IMR-90 (cell line): ENCODE measurements at regions not wholly inside any gene's neighbourhood (a gene's known extent, or its start where the extent isn't known, plus 50 kb on each side); places are given as distances from the start of the nearest gene placed in this dataset.

Experiments used
- ATAC-seq: fragments of 200-7000 bp; cut with Tn5 transposase; 2 replicates; pipeline ENCODE4 v1.9.1; 2020; ENCODE audit warnings: low read depth, mild to moderate bottlenecking, moderate library complexity
- BruUV-seq: library from RNA; stranded (reverse); fragments of 400-500 nt; replicated peaks from 2 replicates; lab custom pipeline; 2021; lab: Mats Ljungman, UMichigan
- CTCF ChIA-PET: fragments of 300-600 bp; formaldehyde crosslinking; extraction: SDS; loops from one replicate; lab custom pipeline; 2021; ENCODE audit warnings: antibody characterized with exemption; lab: Yijun Ruan, JAX
- POLR2A ChIA-PET: fragments of 300-600 bp; sonication (Branson Sonifier 250); formaldehyde crosslinking; loops from one replicate; lab custom pipeline; 2022; ENCODE audit warnings: antibody characterized with exemption; ENCODE audit not compliant: unreplicated experiment; lab: Charles Lee
- DNase-seq: peaks from one replicate; pipeline ENCODE4 v3.0.0; 2013
- H2AFZ ChIP-seq: replicated peaks from 2 replicates; pipeline ENCODE3; 2013; ENCODE audit warnings: low read length, mild to moderate bottlenecking; ENCODE audit not compliant: poor library complexity
- H2AK5ac ChIP-seq: 2 replicates; pipeline ENCODE4 v1.6.1; 2013; ENCODE audit warnings: low read depth, low read length, inconsistent platforms
- H2AK9ac ChIP-seq: replicated peaks from 2 replicates; pipeline ENCODE3; 2013; ENCODE audit warnings: mild to moderate bottlenecking, low read depth, low read length, moderate library complexity; ENCODE audit not compliant: poor library complexity
- H2BK120ac ChIP-seq: 2 replicates; pipeline ENCODE4 v1.6.1; 2013; ENCODE audit warnings: low read depth, low read length, inconsistent platforms
- H2BK15ac ChIP-seq: 3 replicates; pipeline ENCODE4 v1.6.1; 2013; ENCODE audit warnings: low read depth, low read length, inconsistent platforms
- H2BK20ac ChIP-seq: 2 replicates; pipeline ENCODE4 v1.6.1; 2013; ENCODE audit warnings: low read depth, mild to moderate bottlenecking, inconsistent platforms, low read length, moderate library complexity
- H2BK5ac ChIP-seq: 2 replicates; pipeline ENCODE4 v1.6.1; 2013; ENCODE audit warnings: mild to moderate bottlenecking, low read depth, low read length, inconsistent platforms; ENCODE audit not compliant: poor library complexity, severe bottlenecking
- H3K14ac ChIP-seq: replicated peaks from 2 replicates; pipeline ENCODE4 v1.6.1; 2013; ENCODE audit warnings: low read depth, low read length, inconsistent platforms
- H3K18ac ChIP-seq: 2 replicates; pipeline ENCODE4 v1.6.1; 2013; ENCODE audit warnings: low read depth, low read length, control low read depth
- H3K23ac ChIP-seq: 2 replicates; pipeline ENCODE4 v1.6.1; 2013; ENCODE audit warnings: low read depth, low read length, inconsistent platforms
- H3K27ac ChIP-seq: 2 replicates; pipeline ENCODE4 v1.5.1; 2013; ENCODE audit warnings: mild to moderate bottlenecking, control low read depth, low read length; ENCODE audit not compliant: insufficient read depth
- H3K27me3 ChIP-seq: 2 replicates; pipeline ENCODE4 v1.6.1; 2013; ENCODE audit warnings: low read length; ENCODE audit not compliant: control insufficient read depth, insufficient read depth
- H3K36me3 ChIP-seq: 2 replicates; pipeline ENCODE4 v1.6.1; 2013; ENCODE audit warnings: low read length, mixed read lengths; ENCODE audit not compliant: control insufficient read depth, insufficient read depth
- H3K4ac ChIP-seq: 2 replicates; pipeline ENCODE4 v1.6.1; 2013; ENCODE audit warnings: low read depth, low read length, inconsistent platforms
- H3K4me1 ChIP-seq: 2 replicates; pipeline ENCODE4 v1.6.1; 2013; ENCODE audit warnings: low read length, mixed read lengths; ENCODE audit not compliant: control insufficient read depth, insufficient read depth
- H3K4me2 ChIP-seq: 2 replicates; pipeline ENCODE4 v1.6.1; 2013; ENCODE audit warnings: low read depth, mild to moderate bottlenecking, control low read depth, low read length, moderate library complexity
- H3K4me3 ChIP-seq: 2 replicates; pipeline ENCODE4 v1.5.1; 2013; ENCODE audit warnings: low read depth, mild to moderate bottlenecking, control low read depth, low read length, moderate library complexity; ENCODE audit not compliant: insufficient read depth
- H3K56ac ChIP-seq: 2 replicates; pipeline ENCODE4 v1.6.1; 2013; ENCODE audit warnings: low read length, inconsistent platforms; ENCODE audit not compliant: insufficient read depth; ENCODE audit errors: extremely low read depth
- H3K79me1 ChIP-seq, 2 experiments: 2 replicates each; pipeline ENCODE4 v1.6.1; 2013; ENCODE audit warnings: low read length in 2 of 2, inconsistent platforms in 1 of 2, low read depth in 1 of 2
- H3K9ac ChIP-seq: 2 replicates; pipeline ENCODE4 v1.6.1; 2013; ENCODE audit warnings: low read depth, low read length, control low read depth
- H3K9me1 ChIP-seq: 2 replicates; pipeline ENCODE4 v1.6.1; 2013; ENCODE audit warnings: low read length, inconsistent platforms; ENCODE audit not compliant: insufficient read depth
- H3K9me3 ChIP-seq: 2 replicates; pipeline ENCODE4 v1.6.1; 2013; ENCODE audit warnings: low read length; ENCODE audit not compliant: control insufficient read depth, insufficient read depth
- H4K20me1 ChIP-seq: 2 replicates; pipeline ENCODE4 v1.6.1; 2013; ENCODE audit warnings: low read length, inconsistent platforms; ENCODE audit not compliant: insufficient read depth
- H4K5ac ChIP-seq: 2 replicates; pipeline ENCODE4 v1.6.1; 2013; ENCODE audit warnings: mild to moderate bottlenecking, low read depth, low read length, control low read depth
- H4K8ac ChIP-seq, 2 experiments: 2 replicates each; pipeline ENCODE4 v1.6.1; 2013; ENCODE audit warnings: low read depth in 2 of 2, low read length in 2 of 2, control low read depth in 1 of 2, inconsistent platforms in 1 of 2
- H4K91ac ChIP-seq: 2 replicates; pipeline ENCODE4 v1.6.1; 2013; ENCODE audit warnings: low read depth, low read length, inconsistent platforms; ENCODE audit not compliant: insufficient read depth
- BHLHE40 ChIP-seq: fragments of 150-350 bp; IDR thresholded peaks from 2 replicates; pipeline ENCODE4 v1.6.1; 2016; ENCODE audit warnings: mild to moderate bottlenecking, low read depth, low read length
- CEBPB ChIP-seq: IDR thresholded peaks from 2 replicates; pipeline ENCODE4 v1.6.1; 2012; ENCODE audit warnings: low read depth, low read length, improper control_type of control experiment
- CHD1 ChIP-seq: IDR thresholded peaks from 2 replicates; pipeline ENCODE4 v1.6.1; 2012; ENCODE audit warnings: low read depth, low read length, improper control_type of control experiment
- ELK1 ChIP-seq: fragments of 150-350 bp; IDR thresholded peaks from 2 replicates; pipeline ENCODE4 v1.6.1; 2016; ENCODE audit warnings: low read depth, mild to moderate bottlenecking, low read length, moderate library complexity, borderline replicate concordance
- FOS ChIP-seq: fragments of 150-350 bp; IDR thresholded peaks from 2 replicates; pipeline ENCODE4 v1.6.1; 2016; ENCODE audit warnings: low read depth, low read length
- MAFK ChIP-seq: IDR thresholded peaks from 2 replicates; pipeline ENCODE4 v1.6.1; 2012; ENCODE audit warnings: low read depth, low read length, improper control_type of control experiment
- MAZ ChIP-seq: IDR thresholded peaks from 2 replicates; pipeline ENCODE4 v1.6.1; 2012; ENCODE audit warnings: low read depth, mild to moderate bottlenecking, low read length, improper control_type of control experiment, moderate library complexity, borderline replicate concordance
- MXI1 ChIP-seq: IDR thresholded peaks from 2 replicates; pipeline ENCODE4 v1.6.1; 2012; ENCODE audit warnings: low read depth, mild to moderate bottlenecking, low read length, moderate library complexity, borderline replicate concordance
- NFE2L2 ChIP-seq: fragments of 150-350 bp; IDR thresholded peaks from 2 replicates; pipeline ENCODE4 v1.6.1; 2016; ENCODE audit warnings: low read depth, mild to moderate bottlenecking, low read length
- POLR2A ChIP-seq: IDR thresholded peaks from 2 replicates; pipeline ENCODE4 v1.6.1; 2012; ENCODE audit warnings: mild to moderate bottlenecking, low read depth, low read length
- RAD21 ChIP-seq: IDR thresholded peaks from 2 replicates; pipeline ENCODE4 v1.6.1; 2012; ENCODE audit warnings: low read length, improper control_type of control experiment
- RCOR1 ChIP-seq: IDR thresholded peaks from 2 replicates; pipeline ENCODE4 v1.6.1; 2012; ENCODE audit warnings: mild to moderate bottlenecking, low read length, improper control_type of control experiment; ENCODE audit not compliant: insufficient replicate concordance
- RFX5 ChIP-seq: IDR thresholded peaks from 2 replicates; pipeline ENCODE4 v1.8.0; 2012; ENCODE audit warnings: low read depth, mild to moderate bottlenecking, low read length, moderate library complexity
- SMC3 ChIP-seq: fragments of 150-350 bp; IDR thresholded peaks from 2 replicates; pipeline ENCODE4 v1.6.1; 2016; ENCODE audit warnings: low read depth, mild to moderate bottlenecking, antibody characterized with exemption, low read length, moderate library complexity
- WGBS, 2 experiments: methylation state at CpG; one replicate each; pipeline versions ENCODE4 v1.1.5 to v1.1.7; 2013; ENCODE audit warnings: missing lambda C conversion rate in 2 of 2; ENCODE audit not compliant: insufficient read length in 1 of 2; ENCODE audit errors: extremely low coverage in 2 of 2; 5-methylcytosine and 5-hydroxymethylcytosine counted together
- dilution Hi-C: fragments of 300-500 bp; cut with HindIII; formaldehyde crosslinking; loops from one replicate; pipeline ENCODE4 v1.14.3; 2018; ENCODE audit warnings: low sequenced_read_pairs; ENCODE audit not compliant: unreplicated experiment
- in situ Hi-C: fragments of 300-500 bp; cut with MboI; formaldehyde crosslinking; loops from 3 replicates; pipeline ENCODE4 v1.14.3; 2019; ENCODE audit warnings: low sequenced_read_pairs, inconsistent platforms, mixed read lengths
- intact Hi-C: fragments of 100-400 bp; cut with micrococcal nuclease; formaldehyde crosslinking; loops from 2 replicates; pipeline ENCODE4 v1.10.0; 2022
- TF ChIP-seq, protein P1 (sequence below): conservative IDR thresholded peaks from 2 replicates; pipeline ENCODE4 v1.5.1; 2012; ENCODE audit warnings: mild to moderate bottlenecking, low read depth, low read length, improper control_type of control experiment
- TF ChIP-seq, protein P2 (sequence below): fragments of 150-350 bp; IDR thresholded peaks from 2 replicates; pipeline ENCODE4 v1.6.1; 2017; ENCODE audit warnings: mild to moderate bottlenecking, antibody characterized with exemption, low read length, low read depth

DNA sequence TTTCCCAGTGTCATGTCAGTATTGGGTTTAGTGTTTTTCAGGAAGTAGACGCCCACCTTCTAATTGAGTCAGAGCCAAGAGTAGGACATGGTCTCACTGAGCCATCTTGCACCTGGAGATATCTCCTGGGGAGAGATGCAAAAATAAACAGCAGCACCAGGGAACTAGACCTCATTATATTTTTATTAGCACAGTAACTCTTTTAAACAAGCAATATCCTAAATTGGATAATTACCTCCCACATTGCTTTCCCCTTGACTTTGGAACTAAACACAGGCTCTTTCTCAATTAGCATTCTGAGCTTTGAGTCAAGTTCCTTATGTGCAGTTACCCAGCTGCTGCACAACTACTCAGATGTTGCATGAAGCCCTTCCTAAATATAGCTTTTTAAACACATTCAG lies 175.4 kb downstream of the IBTK start:
- TF ChIP-seq POLR2A (no peak), CHD1 (no peak), MXI1 (no peak), RAD21 (no peak), NFE2L2 (no peak), CEBPB (no peak), RCOR1 (no peak), BHLHE40 (no peak), RFX5 (no peak), MAZ (no peak), MAFK (no peak), ELK1 (no peak), FOS (no peak), SMC3 (no peak)
- TF ChIP-seq, protein P1, sequence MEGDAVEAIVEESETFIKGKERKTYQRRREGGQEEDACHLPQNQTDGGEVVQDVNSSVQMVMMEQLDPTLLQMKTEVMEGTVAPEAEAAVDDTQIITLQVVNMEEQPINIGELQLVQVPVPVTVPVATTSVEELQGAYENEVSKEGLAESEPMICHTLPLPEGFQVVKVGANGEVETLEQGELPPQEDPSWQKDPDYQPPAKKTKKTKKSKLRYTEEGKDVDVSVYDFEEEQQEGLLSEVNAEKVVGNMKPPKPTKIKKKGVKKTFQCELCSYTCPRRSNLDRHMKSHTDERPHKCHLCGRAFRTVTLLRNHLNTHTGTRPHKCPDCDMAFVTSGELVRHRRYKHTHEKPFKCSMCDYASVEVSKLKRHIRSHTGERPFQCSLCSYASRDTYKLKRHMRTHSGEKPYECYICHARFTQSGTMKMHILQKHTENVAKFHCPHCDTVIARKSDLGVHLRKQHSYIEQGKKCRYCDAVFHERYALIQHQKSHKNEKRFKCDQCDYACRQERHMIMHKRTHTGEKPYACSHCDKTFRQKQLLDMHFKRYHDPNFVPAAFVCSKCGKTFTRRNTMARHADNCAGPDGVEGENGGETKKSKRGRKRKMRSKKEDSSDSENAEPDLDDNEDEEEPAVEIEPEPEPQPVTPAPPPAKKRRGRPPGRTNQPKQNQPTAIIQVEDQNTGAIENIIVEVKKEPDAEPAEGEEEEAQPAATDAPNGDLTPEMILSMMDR = no peak
- TF ChIP-seq, protein P2, sequence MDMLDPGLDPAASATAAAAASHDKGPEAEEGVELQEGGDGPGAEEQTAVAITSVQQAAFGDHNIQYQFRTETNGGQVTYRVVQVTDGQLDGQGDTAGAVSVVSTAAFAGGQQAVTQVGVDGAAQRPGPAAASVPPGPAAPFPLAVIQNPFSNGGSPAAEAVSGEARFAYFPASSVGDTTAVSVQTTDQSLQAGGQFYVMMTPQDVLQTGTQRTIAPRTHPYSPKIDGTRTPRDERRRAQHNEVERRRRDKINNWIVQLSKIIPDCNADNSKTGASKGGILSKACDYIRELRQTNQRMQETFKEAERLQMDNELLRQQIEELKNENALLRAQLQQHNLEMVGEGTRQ = no peak
- no peak overlapping the region for H4K8ac ChIP-seq
- ATAC-seq = no peak
- H3K27me3 ChIP-seq = no peaks in the 10 kb centered on the region
- no peak overlapping the region for H2BK15ac ChIP-seq
- dilution Hi-C loops (no loop called here), in situ Hi-C loops (no loop called here), intact Hi-C loops (no loop called here)
- ChIA-PET POLR2A (no interaction called here), CTCF (no interaction called here)
- H3K18ac ChIP-seq = no peak overlapping the region; the same call in 1 of the 2 replicates
- H3K9me1 ChIP-seq = peaks cover 2% of the 10 kb centered on the region; the same call in 1 of the 2 replicates
- H2AK5ac ChIP-seq = no peak overlapping the region
- no peak overlapping the region for H2BK120ac ChIP-seq
- peaks cover 3% of the 10 kb centered on the region; the same call in 1 of the 2 replicates for H3K4me1 ChIP-seq
- no peak overlapping the region for H3K14ac ChIP-seq
- no peak overlapping the region for H2AK9ac ChIP-seq
- no peak overlapping the region for H3K4me3 ChIP-seq
- peak overlapping the region; percentile 47; the same call in 1 of the 2 replicates for H4K5ac ChIP-seq
- peak overlapping the region; percentile 27; the same call in 1 of the 2 replicates for H3K4me2 ChIP-seq
- no peak overlapping the region for H2BK20ac ChIP-seq
- no peak overlapping the region for H4K91ac ChIP-seq
- H3K4ac ChIP-seq = no peak overlapping the region
- no peaks in the 10 kb centered on the region for H3K36me3 ChIP-seq
- H3K23ac ChIP-seq = no peak overlapping the region
- no peak overlapping the region for H3K27ac ChIP-seq
- no peak overlapping the region for H2BK5ac ChIP-seq
- no peaks in the 10 kb centered on the region for H3K9me3 ChIP-seq
- no peak overlapping the region for H3K9ac ChIP-seq
- no peaks in the 10 kb centered on the region for H3K79me1 ChIP-seq
- WGBS, 2 experiments = no CpG with 5 or more reads among the region's 1 CpG
- no TSS peak for BruUV-seq
- peak; percentile 20 for DNase-seq
- no peak overlapping the region for H2AFZ ChIP-seq
- H4K20me1 ChIP-seq = no peaks in the 10 kb centered on the region
- no peak overlapping the region for H3K56ac ChIP-seq
